DMS53 treated with DMSO at 0.1 percent for 48 hours (cell line): ENCODE measurements at regions not wholly inside any gene's neighbourhood (a gene's known extent, or its start where the extent isn't known, plus 50 kb on each side); places are given as distances from the start of the nearest gene placed in this dataset.

ENCODE experiments used
- DNase-seq: peaks from one replicate; lab custom pipeline; 2025; ENCODE audit not compliant: unreplicated experiment; lab: John Stamatoyannopoulos, UW

DNA sequence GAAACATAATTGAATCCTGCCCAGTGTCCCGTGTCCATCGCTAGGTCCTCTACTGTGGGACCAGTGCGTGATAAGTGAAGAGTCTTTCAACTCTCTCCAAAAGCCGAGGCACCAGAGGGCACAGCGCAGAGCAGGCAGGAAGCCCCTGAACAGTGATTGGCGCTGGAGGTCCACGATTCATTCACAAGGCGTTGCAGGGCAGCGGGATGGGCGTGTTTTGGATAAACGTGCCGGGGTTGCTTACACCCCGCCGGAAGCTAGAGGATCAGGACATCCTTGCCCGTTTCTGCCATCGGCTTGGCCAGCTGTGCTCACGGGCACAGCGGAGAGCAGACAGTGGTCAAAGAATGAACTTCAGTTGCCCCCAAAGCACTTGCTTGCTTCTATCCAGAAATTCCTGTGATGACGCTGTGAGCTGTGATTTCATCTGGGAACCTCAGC lies 86.0 kb upstream of the PFKP start:
- no peak for DNase-seq

DNA sequence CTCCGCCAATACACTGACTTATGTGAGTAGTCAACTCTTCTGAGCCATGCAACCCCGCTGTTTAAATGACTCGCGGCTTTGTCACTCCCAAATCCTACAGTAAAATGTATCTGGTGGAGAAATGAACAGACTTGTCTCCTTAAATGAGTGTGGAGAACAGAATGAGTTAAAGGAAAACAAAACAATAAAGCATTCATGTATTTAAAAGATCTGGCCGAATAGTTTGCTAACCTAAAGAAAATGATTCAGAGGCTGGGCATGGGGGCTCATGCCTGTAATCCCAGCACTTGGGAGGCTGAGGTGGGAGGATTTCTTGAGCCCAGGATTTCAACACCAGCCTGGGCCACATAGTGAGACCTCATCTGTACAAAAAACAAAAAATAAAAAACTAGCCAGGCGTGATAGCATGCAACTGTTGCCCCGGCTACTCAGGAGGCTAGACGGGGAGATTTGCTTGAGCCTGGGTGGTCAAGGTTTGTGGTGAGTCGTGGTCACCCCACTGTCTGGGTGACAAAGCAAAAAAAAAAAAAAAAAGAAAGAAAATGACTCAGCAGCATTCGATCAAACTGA lies 86.5 kb upstream of the PFKP start:
- no peak for DNase-seq

DNA sequence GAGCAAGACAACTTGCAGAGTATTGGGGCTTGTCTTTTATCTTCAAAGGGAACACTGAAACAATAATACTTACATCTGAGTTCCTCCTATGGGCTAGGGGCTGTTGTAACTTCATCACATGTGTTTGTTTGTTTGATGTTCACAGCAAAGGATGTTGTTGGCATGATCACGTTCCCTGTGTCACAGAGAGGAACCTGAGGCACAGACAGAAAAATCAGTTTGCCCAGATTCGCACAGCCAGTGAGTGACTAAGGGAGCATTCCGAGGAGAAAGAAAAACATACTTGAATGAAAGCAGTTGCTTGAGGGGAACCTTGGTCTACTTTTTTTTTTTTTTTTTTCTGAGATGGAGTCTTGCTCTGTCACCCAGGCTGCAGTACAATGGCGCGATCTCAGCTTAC lies 87.2 kb upstream of the PFKP start:
- DNase-seq, result no peak

DNA sequence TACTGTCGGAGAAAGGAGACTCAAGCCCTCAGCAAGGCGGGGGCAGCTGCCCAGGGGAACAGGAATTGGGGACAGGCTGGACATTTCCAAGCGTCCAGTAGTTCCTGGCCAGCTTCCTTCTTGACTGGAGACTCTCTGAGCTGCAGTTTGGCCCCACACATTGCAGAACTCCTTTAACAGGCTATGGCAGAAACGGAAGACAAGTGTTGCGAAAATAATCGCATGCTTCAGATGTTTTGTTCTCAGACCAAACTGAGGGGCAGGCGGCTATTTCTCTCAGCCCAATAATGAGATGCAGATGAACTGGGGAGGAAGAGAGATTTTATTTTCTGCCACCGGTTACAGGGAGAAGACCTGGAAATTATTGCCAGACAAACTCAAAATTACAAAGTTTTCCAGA lies 88.0 kb upstream of the PFKP start:
- no peak for DNase-seq

DNA sequence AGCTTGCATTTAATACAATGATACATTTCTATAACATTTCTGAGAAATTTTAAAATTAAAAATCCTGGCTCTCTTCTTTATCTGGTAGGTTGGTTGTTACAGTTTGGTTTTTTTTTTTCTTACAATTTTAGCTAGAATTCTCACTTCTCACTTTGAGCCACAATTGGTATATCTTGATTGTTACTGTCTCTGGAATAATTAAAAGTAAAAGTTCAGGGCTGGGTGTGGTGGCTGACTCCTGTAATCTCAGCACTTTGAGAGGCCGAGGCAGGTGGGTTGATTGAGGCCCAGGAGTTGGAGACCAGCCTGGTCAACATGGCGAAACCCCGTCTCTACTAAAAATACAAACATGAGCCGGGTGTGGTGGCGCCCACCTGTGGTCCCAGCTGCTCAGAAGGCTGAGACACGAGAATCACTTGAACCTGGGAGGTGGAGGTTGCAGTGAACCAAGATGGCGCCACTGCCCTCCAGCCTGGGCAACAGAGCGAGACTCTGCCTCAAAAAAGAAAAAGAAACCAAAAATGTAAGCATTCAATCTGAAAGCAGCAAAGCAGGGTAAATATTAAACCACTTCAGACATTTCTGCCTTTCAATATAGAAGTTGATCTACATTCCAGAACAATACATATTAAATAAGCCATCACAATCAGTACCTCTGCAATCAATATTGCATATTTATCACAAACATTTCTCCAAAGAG lies 88.6 kb upstream of the PFKP start:
- DNase-seq, result no peak

DNA sequence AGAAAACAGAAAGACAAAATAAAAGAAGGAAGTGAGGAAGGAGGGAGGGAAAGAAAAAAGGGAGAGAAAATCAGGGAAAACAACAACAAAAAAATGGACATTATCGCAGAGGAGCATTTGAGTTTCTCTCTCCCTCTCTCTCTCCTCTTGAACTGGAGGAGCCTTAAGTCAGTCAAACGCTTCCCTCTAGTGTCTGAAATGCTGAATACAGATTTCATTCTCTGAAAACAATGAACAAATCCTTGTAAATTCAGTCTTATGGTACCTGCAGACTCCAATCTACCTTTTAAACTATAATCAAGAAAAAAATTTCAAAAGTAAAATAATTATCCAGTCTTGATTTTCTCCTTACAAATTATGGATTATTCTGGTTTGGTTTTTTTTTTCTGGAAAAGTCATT lies 89.2 kb upstream of the PFKP start:
- no peak for DNase-seq

DNA sequence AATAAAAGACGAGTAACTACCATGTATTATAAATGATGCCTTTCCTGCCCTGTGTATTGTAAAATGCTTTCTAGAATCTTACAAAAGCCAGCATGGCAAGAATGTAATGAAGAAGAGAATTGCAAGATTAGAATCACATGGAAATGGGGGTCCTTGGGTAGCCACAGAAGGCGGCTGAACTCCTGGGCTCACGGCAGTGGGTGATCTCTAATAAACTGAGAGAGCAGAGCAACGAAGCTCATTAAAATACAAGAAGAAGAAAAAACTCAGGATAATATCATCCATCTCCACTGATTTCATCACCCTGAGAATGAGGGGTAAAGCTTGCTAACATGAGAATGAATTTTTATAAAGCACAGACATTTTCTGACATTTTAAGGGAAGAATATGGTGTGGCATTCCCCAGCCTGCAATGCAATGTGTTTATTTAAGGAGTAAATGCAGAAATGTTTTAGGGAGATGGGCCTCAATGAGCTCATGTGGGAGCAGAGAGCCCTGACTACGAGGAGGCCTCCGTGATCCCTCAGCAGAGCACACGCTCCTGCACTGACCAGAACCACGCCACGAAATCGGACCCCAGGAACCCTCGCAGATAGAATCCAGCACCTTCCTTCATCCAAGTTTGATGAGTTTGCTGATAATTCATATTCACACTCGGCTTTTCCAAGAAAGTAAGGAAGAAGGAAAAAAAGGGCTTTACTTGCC lies 92.7 kb upstream of the PFKP start:
- DNase-seq, result no peak

DNA sequence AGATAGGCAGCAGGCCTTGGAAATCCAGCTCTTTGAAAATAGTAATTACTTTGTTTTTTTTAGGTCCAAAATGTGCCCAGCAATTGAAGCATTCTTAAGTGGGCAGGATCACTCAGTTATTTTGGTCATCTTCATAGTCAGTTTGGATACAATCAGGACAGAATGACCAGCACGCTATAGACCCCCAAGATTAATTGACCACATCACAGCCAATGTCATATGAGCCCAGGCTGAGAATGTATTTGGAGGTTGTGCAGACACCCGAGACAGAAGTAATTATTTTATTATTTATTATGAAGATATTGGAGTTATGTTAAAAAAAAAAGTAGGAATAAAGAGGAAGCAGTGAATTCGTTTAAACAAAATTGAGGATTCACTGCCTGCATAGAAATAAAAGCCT lies 93.3 kb upstream of the PFKP start:
- no peak for DNase-seq

DNA sequence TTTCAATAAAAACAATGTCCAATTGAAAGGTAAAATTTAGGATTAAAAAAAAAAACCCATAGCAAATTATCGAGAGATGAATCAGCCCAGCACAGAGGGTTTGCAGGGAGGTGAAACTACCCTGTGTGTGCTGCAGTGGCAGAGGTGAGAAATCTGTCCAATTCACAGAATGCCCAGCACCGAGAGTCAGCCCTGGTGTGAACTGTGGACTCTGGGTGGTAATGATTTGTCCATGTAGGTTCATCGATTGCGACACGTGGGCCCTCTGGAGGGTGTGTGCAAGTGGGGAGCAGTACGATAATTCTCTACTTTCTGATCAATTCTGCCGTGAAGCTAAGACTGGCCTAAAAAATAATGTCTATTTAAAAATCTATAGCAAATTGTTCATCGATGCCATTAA lies 94.5 kb upstream of the PFKP start:
- no peak for DNase-seq

DNA sequence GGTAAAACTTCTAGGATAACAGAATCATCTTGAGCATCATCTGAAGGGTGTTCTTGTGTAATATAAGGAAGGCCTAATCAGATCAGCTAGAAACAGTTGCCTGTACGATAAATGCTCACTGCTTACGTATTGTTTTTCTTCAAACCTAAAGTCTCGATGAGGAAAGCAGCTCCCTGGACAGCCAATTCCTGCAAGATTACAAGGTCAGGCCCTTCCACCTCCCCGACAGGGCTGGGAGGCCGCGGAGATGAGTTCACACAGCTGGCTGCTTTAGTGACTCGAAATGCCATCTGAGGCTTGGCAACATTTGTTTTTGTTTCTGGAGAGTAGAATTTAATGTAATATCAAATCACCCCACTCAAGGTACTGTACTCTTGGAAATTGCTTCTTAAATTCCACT lies 95.1 kb upstream of the PFKP start:
- no peak for DNase-seq

DNA sequence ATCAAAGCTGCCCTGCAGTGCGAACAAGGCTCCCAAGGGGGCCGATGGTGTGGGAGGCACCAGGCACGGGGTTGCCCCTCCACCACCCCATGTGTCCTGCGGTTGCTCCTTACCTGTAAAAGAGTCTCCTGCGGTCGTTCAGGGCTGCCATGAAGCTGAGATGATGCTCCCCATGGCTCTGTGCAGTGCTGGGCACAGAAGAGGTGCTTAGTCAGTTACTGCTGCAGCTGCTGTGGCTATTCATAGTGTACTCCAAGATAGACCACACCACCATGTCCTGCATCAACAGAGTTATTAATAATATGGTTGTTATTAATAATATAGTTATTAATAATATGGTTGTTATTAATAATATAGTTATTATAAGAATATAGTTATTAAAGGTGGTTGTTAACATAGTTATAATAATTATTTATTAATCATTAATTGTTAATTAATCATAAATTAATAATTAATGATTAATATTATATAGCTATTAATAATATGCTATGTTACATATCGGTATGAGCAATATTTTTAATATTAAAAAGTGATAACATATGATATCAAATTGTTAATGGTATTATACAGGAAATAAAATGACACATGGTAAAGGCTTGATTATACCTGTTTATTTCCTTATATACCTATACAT lies 97.0 kb upstream of the PFKP start:
- DNase-seq, result no peak

DNA sequence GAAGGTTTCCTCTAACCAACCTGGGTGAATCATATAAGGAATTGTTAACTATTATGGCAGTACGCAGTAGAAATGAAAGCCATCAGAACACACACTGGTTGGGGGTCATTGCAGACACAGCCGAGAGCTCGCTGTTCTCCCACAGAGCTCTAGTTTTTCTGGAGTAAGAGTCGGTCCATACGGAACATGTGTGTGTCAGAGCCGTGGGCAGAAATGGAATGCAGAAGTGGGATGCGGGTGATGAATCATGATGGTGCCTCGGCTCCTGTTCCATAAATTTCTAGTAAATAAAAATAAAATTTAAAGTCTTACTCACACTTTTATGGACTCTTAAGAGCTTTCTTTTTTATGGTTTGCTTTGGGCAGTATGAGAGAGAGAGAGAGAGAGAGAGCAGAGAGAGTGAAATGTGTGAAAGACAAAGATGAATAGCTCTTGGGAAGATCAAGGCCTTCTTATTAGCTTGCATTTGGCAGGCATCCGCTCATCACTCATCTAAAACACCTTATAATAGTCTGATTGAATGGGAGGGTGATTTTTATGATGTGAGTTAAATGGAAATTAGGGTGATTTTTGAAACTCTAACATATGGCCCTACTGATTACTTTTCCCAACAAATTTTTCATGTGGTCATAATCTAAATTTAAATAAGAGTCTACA lies 98.8 kb upstream of the PFKP start:
- DNase-seq, result no peak

DNA sequence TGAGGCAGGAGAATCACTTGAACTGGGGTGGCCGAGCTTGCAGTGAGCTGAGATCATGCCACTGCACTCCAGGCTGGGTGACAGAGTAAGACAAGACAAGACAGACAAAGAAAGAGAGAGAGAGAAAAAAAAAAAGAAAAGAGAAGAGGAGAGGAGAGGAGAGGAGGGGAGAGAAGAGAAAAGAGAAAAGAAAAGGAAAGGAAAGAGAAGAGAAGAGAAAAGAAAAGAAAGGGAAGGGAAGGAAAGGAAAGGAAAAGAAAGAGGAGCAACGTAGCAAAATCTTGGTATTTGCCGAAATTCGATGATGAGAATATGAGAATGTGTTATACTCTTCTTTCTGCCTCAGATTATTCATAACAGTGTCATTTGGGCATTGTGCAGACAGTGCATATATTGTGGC lies 101.2 kb upstream of the PFKP start:
- no peak for DNase-seq

DNA sequence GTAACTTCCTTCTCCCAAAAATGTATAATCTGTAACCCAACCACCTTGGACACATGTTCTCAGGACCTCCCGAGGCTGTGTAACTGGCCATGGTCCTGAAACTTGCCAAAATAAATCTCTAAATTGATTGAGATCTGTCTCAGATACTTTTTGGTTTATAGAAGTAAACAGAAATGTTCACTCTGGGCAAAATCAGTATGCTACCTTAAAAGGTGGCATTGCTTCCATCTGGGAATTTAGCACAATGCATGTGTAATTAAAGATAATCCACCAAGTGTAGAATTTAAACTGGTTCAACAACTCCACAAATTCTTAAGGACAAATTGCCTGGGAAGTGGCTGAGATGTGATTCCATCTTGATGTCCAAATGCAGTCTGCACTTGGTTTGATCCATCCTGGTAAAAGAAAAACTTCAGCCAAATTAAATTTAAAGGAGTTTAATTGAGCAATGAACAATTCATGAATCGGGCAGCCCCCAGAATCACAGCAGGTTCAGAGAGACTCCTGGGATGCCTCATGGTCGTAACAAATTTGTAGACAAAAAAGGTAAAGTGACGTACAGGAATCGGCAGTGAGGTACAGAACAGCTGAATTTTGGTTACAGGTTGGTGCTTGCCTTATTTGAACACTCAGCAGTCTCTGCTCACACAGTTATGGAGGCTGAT lies 102.6 kb upstream of the PFKP start:
- no peak for DNase-seq

DNA sequence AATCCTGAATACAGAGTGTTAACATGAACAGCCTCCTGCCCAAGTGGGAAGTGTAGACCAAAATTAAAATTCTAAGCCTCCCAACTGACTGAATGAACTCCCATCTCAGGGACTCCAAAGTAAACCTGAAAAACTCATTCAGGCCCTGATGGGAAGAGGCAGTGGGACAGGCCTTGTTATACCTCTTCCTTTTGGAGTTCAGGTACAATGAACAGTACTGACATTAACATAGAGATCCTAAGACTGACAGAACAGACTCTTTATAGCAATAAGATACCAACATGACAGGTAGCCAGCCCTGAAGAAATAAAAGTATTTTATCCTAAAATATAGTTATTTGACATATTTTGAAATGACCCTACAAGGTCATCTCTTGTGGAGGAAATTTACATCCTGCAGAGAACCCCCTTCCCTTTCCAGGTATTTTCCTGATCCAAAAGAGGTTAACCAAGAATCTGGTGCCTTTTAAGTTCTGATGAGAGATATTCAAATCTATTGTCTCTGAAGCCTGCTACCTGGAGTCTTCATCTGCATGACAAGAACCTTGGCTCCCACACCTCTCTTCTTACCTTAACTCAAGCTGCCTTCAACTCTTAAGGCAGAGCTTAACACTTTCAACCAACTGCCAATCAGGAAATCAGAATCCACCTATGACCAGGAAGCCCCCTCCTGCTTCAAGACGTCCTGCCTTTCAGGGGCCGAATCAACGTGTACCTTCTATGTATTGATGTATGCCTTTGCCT lies 103.3 kb upstream of the PFKP start:
- no peak for DNase-seq

DNA sequence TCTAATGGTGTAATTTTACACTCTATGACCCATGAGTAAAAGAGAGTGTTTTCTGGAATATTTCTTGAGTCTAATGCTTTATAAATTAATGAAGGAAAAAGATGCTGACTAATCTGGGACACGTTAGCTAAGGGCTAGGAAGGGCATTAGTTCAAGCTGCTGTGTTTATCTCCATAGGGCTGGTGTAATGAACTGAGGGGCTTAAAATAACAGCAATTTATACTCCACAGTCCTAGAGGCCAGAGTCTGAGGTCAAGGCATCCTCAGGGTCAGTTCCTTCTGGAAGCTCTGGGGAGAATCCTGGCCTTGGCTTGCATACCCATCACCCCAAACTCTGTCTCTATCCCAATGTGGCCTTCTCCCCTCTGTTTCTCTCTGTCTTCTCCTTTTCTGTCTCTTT lies 105.2 kb upstream of the PFKP start:
- no peak for DNase-seq

DNA sequence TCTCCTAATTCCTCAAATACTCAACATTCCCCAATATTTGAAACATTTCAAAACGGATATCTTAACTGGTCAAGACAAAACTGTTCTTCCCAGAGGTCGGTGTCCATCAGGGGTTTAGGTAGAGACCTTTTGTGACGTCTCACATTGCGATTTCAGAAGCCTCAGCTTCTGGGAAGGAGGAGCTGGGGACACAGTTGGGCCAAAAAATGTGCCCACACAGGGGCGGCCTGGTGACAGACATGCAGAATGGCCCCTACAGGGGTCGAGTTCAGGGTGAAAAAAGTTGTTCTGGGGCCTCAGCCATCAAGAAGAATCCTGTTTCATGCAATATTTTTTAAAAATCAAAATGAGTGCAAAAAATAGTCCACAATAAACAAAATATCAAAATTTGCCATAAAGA lies 108.7 kb upstream of the PFKP start:
- DNase-seq, result no peak

DNA sequence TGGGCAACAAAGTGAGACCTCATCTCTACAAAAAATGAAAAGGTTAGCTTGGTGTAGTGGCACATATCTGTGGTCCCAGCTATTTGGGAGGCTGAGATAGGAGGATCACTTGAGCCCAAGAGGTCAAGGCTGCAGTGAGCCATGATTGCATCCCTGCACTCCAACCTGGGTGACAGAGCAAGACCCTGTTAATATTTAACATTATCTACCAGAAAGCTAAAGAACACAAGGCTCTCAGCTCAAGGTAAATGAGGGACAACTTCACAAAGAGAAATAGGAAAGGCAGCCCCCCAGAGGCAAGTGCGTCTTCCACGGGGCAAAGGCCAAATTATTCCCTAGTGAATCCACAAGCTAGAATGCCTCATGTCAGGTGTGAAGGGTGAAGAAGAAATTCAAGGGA lies 109.6 kb upstream of the PFKP start:
- DNase-seq, result no peak

DNA sequence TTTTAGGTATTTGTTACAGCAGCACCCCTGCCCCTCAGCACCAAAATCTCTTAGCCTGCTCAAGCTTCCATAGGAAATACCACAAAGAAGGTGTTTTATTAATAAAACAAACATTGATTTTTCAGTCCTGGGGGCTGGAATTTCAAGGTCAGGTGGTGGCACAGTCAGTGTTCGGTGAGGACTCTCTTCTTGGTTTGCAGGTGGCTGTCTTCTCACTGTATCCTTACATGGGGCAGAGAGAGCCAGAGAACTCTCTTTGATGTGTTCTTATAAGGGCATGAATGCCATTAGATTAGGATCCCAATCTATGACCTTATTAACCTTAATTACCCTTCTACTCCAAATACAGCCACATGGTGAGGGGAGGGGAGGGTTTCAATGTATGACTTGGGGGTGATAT lies 112.3 kb upstream of the PFKP start:
- no peak for DNase-seq

DNA sequence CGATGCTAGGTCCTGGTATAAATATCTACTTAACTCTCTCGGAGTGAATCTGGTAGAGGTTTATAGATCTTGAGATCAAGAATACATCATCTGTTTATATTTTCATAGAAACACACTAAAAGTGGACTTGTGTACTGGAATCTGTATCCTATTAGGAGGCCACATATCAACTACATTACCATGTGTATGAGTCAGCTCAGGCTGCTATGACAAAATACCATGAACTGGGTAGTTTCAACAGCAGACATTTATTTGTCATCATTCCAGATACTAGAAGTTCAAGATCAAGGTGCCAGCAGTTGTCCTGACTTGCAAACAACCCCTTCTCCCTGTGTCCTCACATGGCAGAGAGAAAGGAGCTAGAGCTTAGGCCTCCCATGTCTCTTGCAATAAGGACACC lies 113.9 kb upstream of the PFKP start:
- no peak for DNase-seq
